ENCODE measurements at regions not wholly inside any gene's neighbourhood (a gene's known extent, or its start where the extent isn't known, plus 50 kb on each side); places are given as distances from the start of the nearest gene placed in this dataset.

DNA sequence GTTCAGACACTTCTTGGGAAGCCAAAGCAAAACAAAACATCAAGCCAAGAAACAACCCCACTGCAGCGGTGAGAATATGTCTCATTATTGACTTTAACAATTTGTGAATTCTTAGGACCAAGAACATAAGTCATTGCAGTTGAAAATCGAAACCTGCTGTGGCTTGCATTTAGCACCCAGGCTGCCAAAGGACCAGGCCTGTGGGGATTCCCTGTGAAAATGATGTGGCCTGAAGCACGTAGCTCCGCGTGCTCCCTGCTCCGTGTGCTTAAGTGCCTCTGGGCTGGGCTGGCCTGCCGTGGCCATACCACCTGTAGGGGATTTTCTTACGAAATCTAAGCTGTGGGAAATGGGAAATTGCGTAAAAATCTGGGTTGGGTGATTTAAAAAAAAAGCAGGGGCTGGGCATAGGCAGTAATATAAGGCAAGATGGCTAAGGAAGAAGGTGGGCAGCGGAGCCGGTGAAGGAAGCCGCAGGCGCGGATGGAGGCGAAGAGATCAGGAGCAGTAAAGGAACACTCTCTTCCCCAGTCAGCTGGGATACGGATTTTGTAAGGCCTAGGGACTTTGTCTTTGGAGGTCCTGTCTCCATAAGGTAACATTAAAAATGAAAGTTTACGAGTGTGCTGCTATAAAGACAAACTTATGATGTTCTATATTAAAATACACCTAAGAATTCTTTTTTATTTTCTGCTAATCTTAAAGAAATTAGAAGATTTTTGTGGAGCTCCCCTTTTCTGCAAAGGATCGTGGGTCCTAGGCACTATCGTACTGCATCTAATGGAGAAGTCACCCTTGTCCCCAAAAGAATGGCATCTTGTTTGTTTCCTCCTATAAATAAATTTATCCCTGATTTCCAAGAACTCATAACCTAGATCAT lies 189.6 kb upstream of the SEMA6A start:
- TF ChIP-seq CTCF (IDR thresholded peaks at IDR 0.05) (no peak), POLR2AphosphoS5 (IDR thresholded peaks at IDR 0.05) (no peak)
